ENCODE measurements at regions not wholly inside any gene's neighbourhood (a gene's known extent, or its start where the extent isn't known, plus 50 kb on each side); places are given as distances from the start of the nearest gene placed in this dataset.

GRCh38 chr4:62865261-62865660, 1544.0 kb downstream of the TECRL start:
- DNase-seq, result no peak

- no peak for DNase-seq
Measured at GRCh38 chr4:62849696-62850095, 1559.6 kb downstream of the TECRL start.

GRCh38 chr4:62835631-62836030, 1573.6 kb downstream of the TECRL start:
- no peak for DNase-seq

GRCh38 chr4:62822306-62822705, 1586.9 kb downstream of the TECRL start:
- no peak for DNase-seq

- DNase-seq, result no peak
Measured at GRCh38 chr4:62816566-62816965, 1592.7 kb downstream of the TECRL start.

GRCh38 chr4:62814510-62815047, 1594.7 kb downstream of the TECRL start:
- DNase-seq, result no peak

GRCh38 chr4:62806816-62807215, 1602.4 kb downstream of the TECRL start:
- no peak for DNase-seq

- no peak for DNase-seq
Measured at GRCh38 chr4:62804075-62804474, 1603.9 kb downstream of the ADGRL3 start.

- no peak for DNase-seq
Measured at GRCh38 chr4:62797221-62797620, 1597.1 kb downstream of the ADGRL3 start.

GRCh38 chr4:62791386-62791785, 1591.3 kb downstream of the ADGRL3 start:
- DNase-seq, result no peak

GRCh38 chr4:62771983-62772557, 1571.9 kb downstream of the ADGRL3 start:
- no peak for DNase-seq

- DNase-seq, result no peak
Measured at GRCh38 chr4:62740296-62740695, 1540.2 kb downstream of the ADGRL3 start.

- no peak for DNase-seq
Measured at GRCh38 chr4:62717154-62717553, 1517.0 kb downstream of the ADGRL3 start.

GRCh38 chr4:62711575-62711974, 1511.4 kb downstream of the ADGRL3 start:
- DNase-seq, result no peak

GRCh38 chr4:62709618-62710252, 1509.6 kb downstream of the ADGRL3 start:
- peak; percentile 10 for DNase-seq

GRCh38 chr4:62706423-62706822, 1506.3 kb downstream of the ADGRL3 start:
- DNase-seq, result no peak

- DNase-seq, result no peak
Measured at GRCh38 chr4:62683799-62684566, 1483.9 kb downstream of the ADGRL3 start.

GRCh38 chr4:62676962-62677361, 1476.8 kb downstream of the ADGRL3 start:
- DNase-seq, result no peak

GRCh38 chr4:62670514-62670913, 1470.4 kb downstream of the ADGRL3 start:
- DNase-seq, result no peak

GRCh38 chr4:62661821-62662220, 1461.7 kb downstream of the ADGRL3 start:
- DNase-seq, result no peak

GRCh38 chr4:62656006-62656405, 1455.9 kb downstream of the ADGRL3 start:
- DNase-seq, result no peak

GRCh38 chr4:62644372-62644771, 1444.2 kb downstream of the ADGRL3 start:
- no peak for DNase-seq

- DNase-seq, result no peak
Measured at GRCh38 chr4:62640296-62640695, 1440.2 kb downstream of the ADGRL3 start.

- no peak for DNase-seq
Measured at GRCh38 chr4:62627671-62628070, 1427.5 kb downstream of the ADGRL3 start.

All from NCI-H1436 (cell line).